Prostate gland (tissue), 2 donors: ENCODE measurements at regions not wholly inside any gene's neighbourhood (a gene's known extent, or its start where the extent isn't known, plus 50 kb on each side); places are given as distances from the start of the nearest gene placed in this dataset.
"Not testable (repeated sequence)": the region's sequence is repeated elsewhere in the genome, so short reads cannot be mapped to it uniquely, and the experiment has no call there.

Experiments
- POLR2A ChIP-seq: fragments of 450-650 bp; IDR thresholded peaks from one replicate; pipeline ENCODE4 v1.6.1; 2016; ENCODE audit warnings: antibody characterized with exemption, mild to moderate bottlenecking
- POLR2AphosphoS5 ChIP-seq: sonication (generic); formaldehyde crosslinking; IDR thresholded peaks from one replicate; pipeline ENCODE4 v1.6.1; 2017; ENCODE audit warnings: antibody characterized with exemption
- TF ChIP-seq, protein P1 (sequence below), 4 experiments: fragments of 200-600 bp in 2 of 4; fragments of 450-650 bp in 2 of 4; sonication (generic) in 2 of 4; IDR thresholded peaks; 1 replicate in 3 of 4; 2 replicates in 1 of 4; pipeline ENCODE4 v1.5.1; 2016 to 2019; ENCODE audit warnings: antibody characterized with exemption in 4 of 4, mild to moderate bottlenecking in 2 of 4, moderate library complexity in 2 of 4

GRCh38 chr6:145283209-145283608 lies 452.1 kb downstream of the EPM2A start:
- TF ChIP-seq, protein P1, sequence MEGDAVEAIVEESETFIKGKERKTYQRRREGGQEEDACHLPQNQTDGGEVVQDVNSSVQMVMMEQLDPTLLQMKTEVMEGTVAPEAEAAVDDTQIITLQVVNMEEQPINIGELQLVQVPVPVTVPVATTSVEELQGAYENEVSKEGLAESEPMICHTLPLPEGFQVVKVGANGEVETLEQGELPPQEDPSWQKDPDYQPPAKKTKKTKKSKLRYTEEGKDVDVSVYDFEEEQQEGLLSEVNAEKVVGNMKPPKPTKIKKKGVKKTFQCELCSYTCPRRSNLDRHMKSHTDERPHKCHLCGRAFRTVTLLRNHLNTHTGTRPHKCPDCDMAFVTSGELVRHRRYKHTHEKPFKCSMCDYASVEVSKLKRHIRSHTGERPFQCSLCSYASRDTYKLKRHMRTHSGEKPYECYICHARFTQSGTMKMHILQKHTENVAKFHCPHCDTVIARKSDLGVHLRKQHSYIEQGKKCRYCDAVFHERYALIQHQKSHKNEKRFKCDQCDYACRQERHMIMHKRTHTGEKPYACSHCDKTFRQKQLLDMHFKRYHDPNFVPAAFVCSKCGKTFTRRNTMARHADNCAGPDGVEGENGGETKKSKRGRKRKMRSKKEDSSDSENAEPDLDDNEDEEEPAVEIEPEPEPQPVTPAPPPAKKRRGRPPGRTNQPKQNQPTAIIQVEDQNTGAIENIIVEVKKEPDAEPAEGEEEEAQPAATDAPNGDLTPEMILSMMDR (IDR thresholded peaks at IDR 0.05): not testable (repeated sequence)
- TF ChIP-seq POLR2A, POLR2AphosphoS5: not testable (repeated sequence)
